ENCODE measurements at regions not wholly inside any gene's neighbourhood (a gene's known extent, or its start where the extent isn't known, plus 50 kb on each side); places are given as distances from the start of the nearest gene placed in this dataset.
"Not testable (repeated sequence)": the region's sequence is repeated elsewhere in the genome, so short reads cannot be mapped to it uniquely, and the experiment has no call there.

GRCh38 chr15:92848852-92849598, 51.1 kb upstream of the CHD2 start:
- Mint-ChIP-seq H3K4me1 (ENCODE audit: low read depth) (peaks cover 31% of the 10 kb centered on the region), H3K4me3 (no peak overlapping the region), H3K9me3 (no peaks in the 10 kb centered on the region; the same call in 1 of the 2 replicates), H3K27ac (no peak overlapping the region), H3K36me3 (ENCODE audit: low read depth) (no peaks in the 10 kb centered on the region; the same call in 1 of the 2 replicates), H3K27me3 (ENCODE audit: insufficient read depth) (no peaks in the 10 kb centered on the region)
- no peak for DNase-seq
- TF ChIP-seq CTCF (IDR thresholded peaks at IDR 0.05): no peak

- H3K27ac Mint-ChIP-seq: not testable (repeated sequence)
- peaks cover 25% of the 10 kb centered on the region for H3K4me1 Mint-ChIP-seq (ENCODE audit: low read depth)
Measured at GRCh38 chr15:92850218-92850617, 49.9 kb upstream of the CHD2 start.

More at GRCh38 chr15:92850218-92850617, 49.9 kb upstream of the CHD2 start:
- H3K36me3 Mint-ChIP-seq (ENCODE audit: low read depth); H3K9me3 Mint-ChIP-seq; H3K27me3 Mint-ChIP-seq (ENCODE audit: insufficient read depth); H3K4me3 Mint-ChIP-seq; DNase-seq: not testable (repeated sequence)

Data from HFFc6 (cell line).